ENCODE measurements at regions not wholly inside any gene's neighbourhood (a gene's known extent, or its start where the extent isn't known, plus 50 kb on each side); places are given as distances from the start of the nearest gene placed in this dataset.

- intact Hi-C loops (cut with DNase I), result loop anchor here in 1 of 10 donors (10.0 kb wide), 1 partner anchor 894 kb away; no protein-coding TSS in a partner anchor
- H3K4me3 ChIP-seq, result no peak overlapping the region
- 91 to 92% methylated on average over 20 to 22 of the region's 22 CpGs for WGBS, 2 donors
Measured at GRCh38 chr1:29810121-29811120, 574.1 kb downstream of the PTPRU start.

GRCh38 chr1:29809446-29810120, 573.3 kb downstream of the PTPRU start:
- DNase-seq (no peak), ATAC-seq (no peak)
- H3K27ac ChIP-seq, result no peak overlapping the region
- H3K9me3 ChIP-seq, result no peaks in the 10 kb centered on the region
- no peak overlapping the region for H3K4me3 ChIP-seq
- H3K4me1 ChIP-seq, result peaks cover 0 to 11% (median 2%) of the 10 kb centered on the region in 9 donors
- intact Hi-C loops (cut with DNase I), result loop anchor here in 3 of 10 donors (10.0 kb wide), 3 partner anchors 95 to 905 kb away; no protein-coding TSS in a partner anchor
- no peaks in the 10 kb centered on the region for H3K36me3 ChIP-seq
- WGBS, 2 donors, result 75 to 78% methylated on average over 16 of the region's 16 CpGs
- TF ChIP-seq CTCF (IDR thresholded peaks at IDR 0.05), result no peak
- H3K27me3 ChIP-seq, result peaks cover 0 to 7% (median 0%) of the 10 kb centered on the region in 7 donors

More at GRCh38 chr1:29810121-29811120, 574.1 kb downstream of the PTPRU start:
- no peak for TF ChIP-seq CTCF (IDR thresholded peaks at IDR 0.05)
- peak in 1 of 8 donors; percentile 29 for ATAC-seq
- H3K36me3 ChIP-seq, result no peaks in the 10 kb centered on the region
- peaks cover 0 to 11% (median 2%) of the 10 kb centered on the region in 9 donors for H3K4me1 ChIP-seq
- no peak overlapping the region for H3K27ac ChIP-seq
- H3K27me3 ChIP-seq, result peaks cover 0 to 4% (median 0%) of the 10 kb centered on the region in 7 donors
- no peaks in the 10 kb centered on the region for H3K9me3 ChIP-seq
- no peak for DNase-seq

- H3K27me3 ChIP-seq, result peaks cover 0 to 10% (median 2%) of the 10 kb centered on the region in 7 donors
- no peak for DNase-seq
- H3K9me3 ChIP-seq, result no peaks in the 10 kb centered on the region
- peaks cover 0 to 11% (median 2%) of the 10 kb centered on the region in 9 donors for H3K4me1 ChIP-seq
- WGBS, 2 donors, result 87 to 93% methylated on average over 8 of the region's 8 CpGs
- ATAC-seq, result no peak
- H3K4me3 ChIP-seq, result no peak overlapping the region
- TF ChIP-seq CTCF (IDR thresholded peaks at IDR 0.05), result no peak
- no peak overlapping the region for H3K27ac ChIP-seq
- H3K36me3 ChIP-seq, result no peaks in the 10 kb centered on the region
- intact Hi-C loops (cut with DNase I), result loop anchor here in 2 of 10 donors (10.0 kb wide), 2 partner anchors 96 to 906 kb away; no protein-coding TSS in a partner anchor
Measured at GRCh38 chr1:29808141-29808995, 572.0 kb downstream of the PTPRU start.

Data from heart right ventricle (tissue), 16 donors.